Kidney (tissue), 13 donors: ENCODE measurements at regions not wholly inside any gene's neighbourhood (a gene's known extent, or its start where the extent isn't known, plus 50 kb on each side); places are given as distances from the start of the nearest gene placed in this dataset.

Experiments
- DNase-seq, 5 donors: peaks; one replicate each; pipeline ENCODE4 v3.0.0-alpha.2; 2013 to 2020
- FAIRE-seq: peaks from 2 replicates; lab custom pipeline; 2012; peaks lifted over from hg19 to GRCh38; lab: Jason Lieb, UNC
- H3K27ac ChIP-seq, 2 donors: one replicate each; pipeline ENCODE4 v1.7.0; 2013; ENCODE audit warnings: low read depth in 2 of 2, low read length in 2 of 2, inconsistent platforms in 1 of 2
- H3K27me3 ChIP-seq: one replicate; pipeline ENCODE4 v1.7.1; 2013; ENCODE audit warnings: low read length, inconsistent platforms; ENCODE audit not compliant: control insufficient read depth, insufficient read depth
- H3K36me3 ChIP-seq, 3 donors: one replicate each; pipeline versions ENCODE4 v1.7.0 to v1.7.1; 2013; ENCODE audit warnings: low read length in 3 of 3, control low read depth in 1 of 3, inconsistent platforms in 1 of 3; ENCODE audit not compliant: insufficient read depth in 3 of 3, control insufficient read depth in 2 of 3
- H3K4me1 ChIP-seq, 3 donors: one replicate each; pipeline versions ENCODE4 v1.7.0 to v1.7.1; 2013; ENCODE audit warnings: low read length in 3 of 3, inconsistent platforms in 1 of 3, low read depth in 1 of 3; ENCODE audit not compliant: control insufficient read depth in 2 of 3, insufficient read depth in 2 of 3
- H3K4me3 ChIP-seq, 3 donors: one replicate each; pipeline versions ENCODE4 v1.7.0 to v1.8.1; 2013; ENCODE audit warnings: low read length in 3 of 3, control low read depth in 1 of 3, inconsistent platforms in 1 of 3
- H3K9ac ChIP-seq, 3 donors: one replicate each; pipeline versions ENCODE4 v1.7.0 to v1.7.1; 2013; ENCODE audit warnings: low read length in 3 of 3, control low read depth in 1 of 3, inconsistent platforms in 1 of 3
- H3K9me3 ChIP-seq, 3 donors: one replicate each; pipeline versions ENCODE4 v1.7.0 to v1.7.1; 2013; ENCODE audit warnings: low read length in 3 of 3, control low read depth in 1 of 3, inconsistent platforms in 1 of 3; ENCODE audit not compliant: control insufficient read depth in 2 of 3, insufficient read depth in 1 of 3
- intact Hi-C: fragments of 100-400 bp; cut with DNase I; formaldehyde crosslinking; loops from one replicate; pipeline ENCODE4 v1.11.1; 2022
- TF ChIP-seq, protein P1 (sequence below): IDR thresholded peaks from 3 replicates; pipeline ENCODE4 v1.5.1; 2012; ENCODE audit warnings: mild to moderate bottlenecking, moderate library complexity, borderline replicate concordance; ENCODE audit not compliant: insufficient read depth; ENCODE audit errors: extremely low read depth
- donor health status: control.
- donor health status: control.
- donor health status: control.
- donor health status: control.
- donor health status: control.
- donor health status: DM: yes; HTN: yes; CAD: no.
- donor health status: Normal renal cell carcinoma (clear cell type).

DNA sequence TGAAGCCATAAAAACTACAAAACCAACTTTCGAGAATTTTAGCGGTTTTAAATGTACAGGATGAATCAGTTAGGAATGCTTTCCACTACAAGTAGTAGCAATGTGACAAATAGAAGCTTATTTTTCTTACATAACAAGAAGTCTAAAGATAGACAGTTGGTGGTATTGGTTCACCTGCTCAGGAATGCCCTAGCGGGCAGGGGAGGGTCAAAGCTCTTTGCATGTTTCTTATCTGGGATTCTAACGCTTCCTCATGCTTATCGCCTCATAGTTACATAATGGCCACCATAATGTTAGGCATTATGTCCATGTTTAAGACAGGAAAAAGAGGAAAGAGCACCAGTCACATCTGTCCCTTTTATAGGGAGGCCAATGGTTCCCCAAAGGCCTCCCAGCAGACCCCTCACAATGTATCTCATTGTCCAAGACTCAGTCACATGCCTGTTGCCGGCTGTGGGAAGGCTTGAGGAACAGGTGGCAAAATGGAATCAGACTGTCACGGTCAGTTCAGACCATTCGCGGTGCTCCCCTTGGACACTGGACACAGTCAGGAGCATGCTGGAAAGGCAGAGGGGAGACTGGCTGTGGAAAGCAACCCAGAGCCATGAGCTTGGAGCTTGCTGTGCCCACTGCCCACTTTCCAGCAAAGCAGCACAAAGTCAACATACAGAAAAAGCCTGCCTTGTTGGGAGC, 69.4 kb upstream of the ODC1 start:
- intact Hi-C loops = no loop called here
- TF ChIP-seq, protein P1, sequence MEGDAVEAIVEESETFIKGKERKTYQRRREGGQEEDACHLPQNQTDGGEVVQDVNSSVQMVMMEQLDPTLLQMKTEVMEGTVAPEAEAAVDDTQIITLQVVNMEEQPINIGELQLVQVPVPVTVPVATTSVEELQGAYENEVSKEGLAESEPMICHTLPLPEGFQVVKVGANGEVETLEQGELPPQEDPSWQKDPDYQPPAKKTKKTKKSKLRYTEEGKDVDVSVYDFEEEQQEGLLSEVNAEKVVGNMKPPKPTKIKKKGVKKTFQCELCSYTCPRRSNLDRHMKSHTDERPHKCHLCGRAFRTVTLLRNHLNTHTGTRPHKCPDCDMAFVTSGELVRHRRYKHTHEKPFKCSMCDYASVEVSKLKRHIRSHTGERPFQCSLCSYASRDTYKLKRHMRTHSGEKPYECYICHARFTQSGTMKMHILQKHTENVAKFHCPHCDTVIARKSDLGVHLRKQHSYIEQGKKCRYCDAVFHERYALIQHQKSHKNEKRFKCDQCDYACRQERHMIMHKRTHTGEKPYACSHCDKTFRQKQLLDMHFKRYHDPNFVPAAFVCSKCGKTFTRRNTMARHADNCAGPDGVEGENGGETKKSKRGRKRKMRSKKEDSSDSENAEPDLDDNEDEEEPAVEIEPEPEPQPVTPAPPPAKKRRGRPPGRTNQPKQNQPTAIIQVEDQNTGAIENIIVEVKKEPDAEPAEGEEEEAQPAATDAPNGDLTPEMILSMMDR = no peak
- Histone ChIP-seq H3K4me3 (no peak overlapping the region), H3K27ac (no peak overlapping the region), H3K4me1 (no peaks in the 10 kb centered on the region), H3K27me3 (no peaks in the 10 kb centered on the region), H3K9ac (no peak overlapping the region), H3K9me3 (peaks cover 0 to 10% (median 0%) of the 10 kb centered on the region in 3 donors), H3K36me3 (no peaks in the 10 kb centered on the region)
- no peak for FAIRE-seq
- DNase-seq = peak in 2 of 5 donors; percentile 17 to 19

DNA sequence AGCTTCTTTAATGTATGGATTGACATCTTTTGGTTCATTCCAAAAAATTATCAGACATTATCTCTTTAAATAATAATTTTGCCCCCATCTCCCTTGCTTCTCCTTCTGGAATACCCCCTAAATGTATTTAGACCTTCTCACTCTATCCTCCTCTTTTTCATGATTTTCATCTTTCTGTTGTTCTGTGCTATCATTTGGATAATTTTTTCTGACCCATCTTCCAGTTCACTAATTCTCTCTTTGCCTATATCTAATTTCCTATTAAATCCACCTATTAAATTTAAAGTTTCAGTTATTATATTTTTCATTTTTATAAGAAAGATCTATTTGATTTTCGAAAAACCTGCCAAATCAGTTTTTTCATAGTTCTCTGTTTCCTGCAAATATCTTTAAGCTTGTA, 67.8 kb upstream of the ODC1 start:
- H3K36me3 ChIP-seq = no peaks in the 10 kb centered on the region
- DNase-seq = no peak
- no peak overlapping the region for H3K27ac ChIP-seq
- H3K4me3 ChIP-seq = no peak overlapping the region
- no peaks in the 10 kb centered on the region for H3K27me3 ChIP-seq
- intact Hi-C loops = no loop called here
- H3K4me1 ChIP-seq = no peaks in the 10 kb centered on the region
- no peak for FAIRE-seq
- no peak overlapping the region for H3K9ac ChIP-seq
- H3K9me3 ChIP-seq = peaks cover 0 to 10% (median 0%) of the 10 kb centered on the region in 3 donors
- TF ChIP-seq, protein P1 = no peak

DNA sequence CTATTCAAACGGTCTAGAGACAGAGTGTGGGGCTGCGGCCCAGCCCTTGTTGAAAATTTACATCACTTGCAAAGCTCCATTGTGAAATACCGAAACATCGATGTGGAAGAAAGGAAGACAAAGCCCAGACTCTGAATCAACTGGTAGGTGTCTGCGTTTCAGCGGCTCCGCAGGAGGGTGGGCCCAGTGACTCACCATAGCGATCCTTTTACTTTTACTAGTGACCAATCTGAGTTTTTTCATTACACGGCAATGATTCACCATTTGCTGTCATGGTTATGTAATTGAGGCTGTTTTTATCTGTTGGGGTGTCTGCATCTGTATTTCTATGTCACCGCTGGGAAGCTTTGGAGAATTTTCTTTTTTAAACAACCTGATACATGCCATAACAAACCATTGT, 66.6 kb upstream of the ODC1 start:
- intact Hi-C loops = no loop called here
- Histone ChIP-seq H3K27ac (no peak overlapping the region), H3K9me3 (peaks cover 0 to 10% (median 0%) of the 10 kb centered on the region in 3 donors), H3K4me1 (no peaks in the 10 kb centered on the region), H3K36me3 (no peaks in the 10 kb centered on the region), H3K27me3 (no peaks in the 10 kb centered on the region), H3K9ac (no peak overlapping the region), H3K4me3 (no peak overlapping the region)
- TF ChIP-seq, protein P1 = no peak
- no peak for FAIRE-seq
- DNase-seq = peak in 1 of 5 donors; percentile 9
